ENCODE measurements at regions not wholly inside any gene's neighbourhood (a gene's known extent, or its start where the extent isn't known, plus 50 kb on each side); places are given as distances from the start of the nearest gene placed in this dataset.

GRCh38 chr4:131207589-131207988 lies 1941.5 kb upstream of the PCDH10 start:
- Histone ChIP-seq H3K9me3 (ENCODE audit: control insufficient read depth, insufficient read depth, low read length) (peaks cover 3% of the 10 kb centered on the region; the same call in 1 of the 2 replicates), H2BK15ac (ENCODE audit: low read depth, low read length) (no peak overlapping the region), H3K36me3 (ENCODE audit: control insufficient read depth, insufficient read depth, low read length) (no peaks in the 10 kb centered on the region), H2BK20ac (ENCODE audit: low read depth, low read length) (no peak overlapping the region), H2AK9ac (replicated peaks; ENCODE audit: low read depth, low read length, poor library complexity) (no peak overlapping the region), H4K91ac (ENCODE audit: insufficient read depth, low read depth, low read length) (no peak overlapping the region), H3K4ac (ENCODE audit: low read depth, low read length) (no peak overlapping the region), H3K4me3 (ENCODE audit: insufficient read depth, low read depth, low read length) (no peak overlapping the region), H3K4me2 (ENCODE audit: low read depth, low read length) (no peak overlapping the region), H4K5ac (ENCODE audit: low read depth, low read length) (no peak overlapping the region), H3K9ac (ENCODE audit: low read depth, low read length) (no peak overlapping the region), H3K27me3 (ENCODE audit: control insufficient read depth, insufficient read depth, low read length) (no peaks in the 10 kb centered on the region), H2AK5ac (ENCODE audit: low read depth, low read length) (no peak overlapping the region), H2AFZ (replicated peaks; ENCODE audit: low read length, poor library complexity) (no peak overlapping the region), H3K56ac (ENCODE audit: extremely low read depth, insufficient read depth, low read length) (no peak overlapping the region), H2BK5ac (ENCODE audit: low read depth, low read length, poor library complexity, severe bottlenecking) (no peak overlapping the region), H3K9me1 (ENCODE audit: insufficient read depth, low read length) (no peaks in the 10 kb centered on the region), H4K8ac (ENCODE audit: low read depth in 2 of 2, low read length in 2 of 2) (no peak overlapping the region), H3K27ac (ENCODE audit: insufficient read depth, low read length) (no peak overlapping the region), H2BK120ac (ENCODE audit: low read depth, low read length) (no peak overlapping the region), H4K20me1 (ENCODE audit: insufficient read depth, low read length) (no peaks in the 10 kb centered on the region), H3K79me1 (ENCODE audit: low read depth in 1 of 2, low read length in 2 of 2) (no peaks in the 10 kb centered on the region), H3K18ac (ENCODE audit: low read depth, low read length) (no peak overlapping the region), H3K23ac (ENCODE audit: low read depth, low read length) (no peak overlapping the region), H3K4me1 (ENCODE audit: control insufficient read depth, insufficient read depth, low read length) (no peaks in the 10 kb centered on the region), H3K14ac (replicated peaks; ENCODE audit: low read depth, low read length) (no peak overlapping the region)
- in situ Hi-C loops (cut with MboI; ENCODE audit: low sequenced_read_pairs) = no loop called here
- WGBS, 2 experiments (ENCODE audit: extremely low coverage in 2 of 2, insufficient read length in 1 of 2) = 42% methylated on average over 2 of the region's 6 CpGs; no CpG with 5 or more reads in 1 of the 2 experiments
- TF ChIP-seq BHLHE40 (IDR thresholded peaks at IDR 0.05; ENCODE audit: low read depth, low read length) (no peak), RFX5 (IDR thresholded peaks at IDR 0.05; ENCODE audit: low read depth, low read length) (no peak), MAZ (IDR thresholded peaks at IDR 0.05; ENCODE audit: borderline replicate concordance, low read depth, low read length) (no peak), NFE2L2 (IDR thresholded peaks at IDR 0.05; ENCODE audit: low read depth, low read length) (no peak), CHD1 (IDR thresholded peaks at IDR 0.05; ENCODE audit: low read depth, low read length) (no peak), SMC3 (IDR thresholded peaks at IDR 0.05; ENCODE audit: low read depth, low read length) (no peak)
- TF ChIP-seq, protein P1, sequence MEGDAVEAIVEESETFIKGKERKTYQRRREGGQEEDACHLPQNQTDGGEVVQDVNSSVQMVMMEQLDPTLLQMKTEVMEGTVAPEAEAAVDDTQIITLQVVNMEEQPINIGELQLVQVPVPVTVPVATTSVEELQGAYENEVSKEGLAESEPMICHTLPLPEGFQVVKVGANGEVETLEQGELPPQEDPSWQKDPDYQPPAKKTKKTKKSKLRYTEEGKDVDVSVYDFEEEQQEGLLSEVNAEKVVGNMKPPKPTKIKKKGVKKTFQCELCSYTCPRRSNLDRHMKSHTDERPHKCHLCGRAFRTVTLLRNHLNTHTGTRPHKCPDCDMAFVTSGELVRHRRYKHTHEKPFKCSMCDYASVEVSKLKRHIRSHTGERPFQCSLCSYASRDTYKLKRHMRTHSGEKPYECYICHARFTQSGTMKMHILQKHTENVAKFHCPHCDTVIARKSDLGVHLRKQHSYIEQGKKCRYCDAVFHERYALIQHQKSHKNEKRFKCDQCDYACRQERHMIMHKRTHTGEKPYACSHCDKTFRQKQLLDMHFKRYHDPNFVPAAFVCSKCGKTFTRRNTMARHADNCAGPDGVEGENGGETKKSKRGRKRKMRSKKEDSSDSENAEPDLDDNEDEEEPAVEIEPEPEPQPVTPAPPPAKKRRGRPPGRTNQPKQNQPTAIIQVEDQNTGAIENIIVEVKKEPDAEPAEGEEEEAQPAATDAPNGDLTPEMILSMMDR (conservative IDR thresholded peaks at IDR 0.05; ENCODE audit: low read depth, low read length) = no peak
- no peak for DNase-seq
- ATAC-seq (ENCODE audit: low read depth) = no peak
- no TSS peak for BruUV-seq (replicated peaks)
- CTCF ChIA-PET = no interaction called here
- POLR2A ChIA-PET (ENCODE audit: unreplicated experiment) = no interaction called here
- intact Hi-C loops (cut with micrococcal nuclease) = no loop called here
- dilution Hi-C loops (cut with HindIII; ENCODE audit: low sequenced_read_pairs, unreplicated experiment) = no loop called here

Measured in IMR-90 (cell line).